ENCODE measurements at regions not wholly inside any gene's neighbourhood (a gene's known extent, or its start where the extent isn't known, plus 50 kb on each side); places are given as distances from the start of the nearest gene placed in this dataset.

DNA sequence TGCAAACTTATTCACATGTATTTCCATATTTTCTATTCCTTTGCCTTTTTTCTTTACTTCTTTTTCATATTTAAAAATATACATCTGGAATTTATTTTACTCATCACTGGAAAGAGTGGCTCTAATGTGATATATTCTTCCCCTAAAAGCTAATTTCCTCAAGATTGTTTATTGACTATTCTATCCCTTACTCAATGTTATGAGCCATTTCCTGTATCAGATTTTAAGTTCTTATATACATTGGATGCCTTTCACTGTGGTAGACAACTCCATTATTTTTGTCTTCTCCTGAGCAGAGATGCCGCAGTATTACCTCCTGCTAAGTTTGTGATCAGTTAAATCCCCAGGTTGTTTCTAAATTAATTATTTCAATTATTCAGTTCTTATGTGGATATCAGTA is 418.4 kb upstream of the JAG1 start:
- TF ChIP-seq, protein P1, sequence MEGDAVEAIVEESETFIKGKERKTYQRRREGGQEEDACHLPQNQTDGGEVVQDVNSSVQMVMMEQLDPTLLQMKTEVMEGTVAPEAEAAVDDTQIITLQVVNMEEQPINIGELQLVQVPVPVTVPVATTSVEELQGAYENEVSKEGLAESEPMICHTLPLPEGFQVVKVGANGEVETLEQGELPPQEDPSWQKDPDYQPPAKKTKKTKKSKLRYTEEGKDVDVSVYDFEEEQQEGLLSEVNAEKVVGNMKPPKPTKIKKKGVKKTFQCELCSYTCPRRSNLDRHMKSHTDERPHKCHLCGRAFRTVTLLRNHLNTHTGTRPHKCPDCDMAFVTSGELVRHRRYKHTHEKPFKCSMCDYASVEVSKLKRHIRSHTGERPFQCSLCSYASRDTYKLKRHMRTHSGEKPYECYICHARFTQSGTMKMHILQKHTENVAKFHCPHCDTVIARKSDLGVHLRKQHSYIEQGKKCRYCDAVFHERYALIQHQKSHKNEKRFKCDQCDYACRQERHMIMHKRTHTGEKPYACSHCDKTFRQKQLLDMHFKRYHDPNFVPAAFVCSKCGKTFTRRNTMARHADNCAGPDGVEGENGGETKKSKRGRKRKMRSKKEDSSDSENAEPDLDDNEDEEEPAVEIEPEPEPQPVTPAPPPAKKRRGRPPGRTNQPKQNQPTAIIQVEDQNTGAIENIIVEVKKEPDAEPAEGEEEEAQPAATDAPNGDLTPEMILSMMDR (conservative IDR thresholded peaks at IDR 0.05; ENCODE audit: low read length), result no peak
- TF ChIP-seq EZH2phosphoT487 (IDR thresholded peaks at IDR 0.05; ENCODE audit: borderline replicate concordance, low read depth, low read length), result no peak
